ENCODE measurements at regions not wholly inside any gene's neighbourhood (a gene's known extent, or its start where the extent isn't known, plus 50 kb on each side); places are given as distances from the start of the nearest gene placed in this dataset.

DNA sequence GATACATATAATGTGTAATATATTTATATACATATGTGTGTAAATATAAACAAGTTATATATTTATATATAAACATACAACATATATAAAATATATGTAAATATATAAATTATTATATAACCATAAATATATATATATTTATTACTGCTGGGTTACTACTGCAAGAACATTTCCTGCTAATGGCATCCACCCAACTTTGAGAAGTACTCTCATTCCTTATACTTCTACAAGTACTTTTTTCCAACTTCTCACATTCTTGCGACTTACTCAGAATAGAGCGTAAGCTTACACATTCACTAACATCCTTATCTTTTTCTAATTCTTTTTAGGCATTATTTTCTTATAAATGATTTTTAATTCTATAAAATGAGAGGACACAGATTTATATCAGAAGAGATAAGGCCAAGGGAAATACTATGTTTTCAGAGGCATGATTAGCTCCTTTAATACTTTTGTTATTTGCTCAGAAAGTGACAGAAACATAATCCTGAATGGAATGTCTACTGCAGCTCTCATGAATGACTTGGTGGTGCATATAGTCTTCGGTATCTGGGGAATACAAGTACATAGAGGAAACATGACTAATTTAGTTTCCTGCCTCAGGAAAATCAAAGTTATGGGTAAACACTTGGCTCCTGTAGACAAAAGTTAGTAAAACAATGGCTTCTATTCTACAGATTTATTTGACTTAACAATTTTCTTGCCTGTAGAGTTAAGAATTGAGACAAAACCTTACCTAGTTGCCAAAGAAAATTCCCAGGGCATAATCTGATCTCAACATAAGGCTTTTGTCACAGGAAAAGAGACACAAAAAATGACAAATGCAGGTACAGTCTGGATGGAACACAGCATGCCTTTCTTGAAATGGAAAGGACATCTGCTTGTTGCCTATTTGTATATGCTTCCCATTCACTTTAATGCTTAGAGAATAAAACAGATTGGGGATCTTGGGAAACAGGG is 453.9 kb downstream of the SQOR start:
- TF ChIP-seq, protein P1, sequence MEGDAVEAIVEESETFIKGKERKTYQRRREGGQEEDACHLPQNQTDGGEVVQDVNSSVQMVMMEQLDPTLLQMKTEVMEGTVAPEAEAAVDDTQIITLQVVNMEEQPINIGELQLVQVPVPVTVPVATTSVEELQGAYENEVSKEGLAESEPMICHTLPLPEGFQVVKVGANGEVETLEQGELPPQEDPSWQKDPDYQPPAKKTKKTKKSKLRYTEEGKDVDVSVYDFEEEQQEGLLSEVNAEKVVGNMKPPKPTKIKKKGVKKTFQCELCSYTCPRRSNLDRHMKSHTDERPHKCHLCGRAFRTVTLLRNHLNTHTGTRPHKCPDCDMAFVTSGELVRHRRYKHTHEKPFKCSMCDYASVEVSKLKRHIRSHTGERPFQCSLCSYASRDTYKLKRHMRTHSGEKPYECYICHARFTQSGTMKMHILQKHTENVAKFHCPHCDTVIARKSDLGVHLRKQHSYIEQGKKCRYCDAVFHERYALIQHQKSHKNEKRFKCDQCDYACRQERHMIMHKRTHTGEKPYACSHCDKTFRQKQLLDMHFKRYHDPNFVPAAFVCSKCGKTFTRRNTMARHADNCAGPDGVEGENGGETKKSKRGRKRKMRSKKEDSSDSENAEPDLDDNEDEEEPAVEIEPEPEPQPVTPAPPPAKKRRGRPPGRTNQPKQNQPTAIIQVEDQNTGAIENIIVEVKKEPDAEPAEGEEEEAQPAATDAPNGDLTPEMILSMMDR (conservative IDR thresholded peaks at IDR 0.05; ENCODE audit: low read length) = no peak
- TF ChIP-seq EZH2phosphoT487 (IDR thresholded peaks at IDR 0.05; ENCODE audit: borderline replicate concordance, low read depth, low read length) = no peak

Measured in OCI-LY7 (cell line).